Parathyroid adenoma (tissue), 2 donors: ENCODE measurements at regions not wholly inside any gene's neighbourhood (a gene's known extent, or its start where the extent isn't known, plus 50 kb on each side); places are given as distances from the start of the nearest gene placed in this dataset.

ENCODE experiments used
- H2AFZ ChIP-seq: fragments of 300-600 bp; sonication (generic); one replicate; pipeline ENCODE4 v1.7.0; 2017; ENCODE audit warnings: antibody characterized with exemption, mild to moderate bottlenecking
- H3K27ac ChIP-seq: fragments of 300-600 bp; sonication (generic); one replicate; pipeline ENCODE4 v1.7.0; 2017
- H3K27me3 ChIP-seq: fragments of 300-600 bp; sonication (generic); one replicate; pipeline ENCODE4 v1.7.0; 2017; ENCODE audit warnings: low read length; ENCODE audit not compliant: control insufficient read depth, insufficient read depth
- H3K36me3 ChIP-seq: fragments of 300-600 bp; sonication (generic); one replicate; pipeline ENCODE4 v1.7.0; 2017; ENCODE audit warnings: low read length; ENCODE audit not compliant: control insufficient read depth, insufficient read depth
- H3K4me1 ChIP-seq: fragments of 300-600 bp; sonication (generic); one replicate; pipeline ENCODE4 v1.7.0; 2017; ENCODE audit warnings: control low read depth
- H3K4me2 ChIP-seq: fragments of 300-600 bp; sonication (generic); one replicate; pipeline ENCODE4 v1.7.0; 2017; ENCODE audit warnings: low read length
- H3K4me3 ChIP-seq: fragments of 300-600 bp; sonication (generic); one replicate; pipeline ENCODE4 v1.7.0; 2017; ENCODE audit warnings: low read depth, low read length
- H3K79me2 ChIP-seq: fragments of 300-600 bp; sonication (generic); one replicate; pipeline ENCODE4 v1.7.0; 2017; ENCODE audit warnings: control low read depth
- H3K9ac ChIP-seq: fragments of 300-600 bp; sonication (generic); one replicate; pipeline ENCODE4 v1.7.0; 2017; ENCODE audit warnings: mild to moderate bottlenecking
- H3K9me3 ChIP-seq: fragments of 300-600 bp; sonication (generic); one replicate; pipeline ENCODE4 v1.7.0; 2017; ENCODE audit warnings: low read length; ENCODE audit not compliant: control insufficient read depth
- CTCF ChIP-seq: fragments of 300-600 bp; sonication (generic); IDR thresholded peaks from one replicate; pipeline ENCODE4 v1.7.0; 2017; ENCODE audit warnings: antibody characterized with exemption, mild to moderate bottlenecking
- donor health status: primary hyperparathyroidism.

GRCh38 chr16:63841271-63841670 is 1280.6 kb downstream of the CDH11 start:
- Histone ChIP-seq H3K4me3 (no peak overlapping the region), H3K9ac (no peak overlapping the region), H3K9me3 (peaks cover 11% of the 10 kb centered on the region), H2AFZ (no peak overlapping the region), H3K4me1 (no peaks in the 10 kb centered on the region), H3K4me2 (no peak overlapping the region), H3K36me3 (no peaks in the 10 kb centered on the region), H3K27me3 (no peaks in the 10 kb centered on the region), H3K79me2 (no peaks in the 10 kb centered on the region), H3K27ac (no peak overlapping the region)
- no peak for TF ChIP-seq CTCF

GRCh38 chr16:63830061-63830460 is 1291.8 kb downstream of the CDH11 start:
- Histone ChIP-seq H3K9me3 (no peaks in the 10 kb centered on the region), H3K27ac (no peak overlapping the region), H3K79me2 (no peaks in the 10 kb centered on the region), H3K4me2 (no peak overlapping the region), H2AFZ (no peak overlapping the region), H3K27me3 (no peaks in the 10 kb centered on the region), H3K36me3 (no peaks in the 10 kb centered on the region), H3K9ac (no peak overlapping the region), H3K4me3 (no peak overlapping the region), H3K4me1 (no peaks in the 10 kb centered on the region)
- TF ChIP-seq CTCF = no peak

GRCh38 chr16:63822818-63823217 is 1299.0 kb downstream of the CDH11 start:
- TF ChIP-seq CTCF = no peak
- H3K36me3 ChIP-seq = no peaks in the 10 kb centered on the region
- no peaks in the 10 kb centered on the region for H3K4me1 ChIP-seq
- H3K27ac ChIP-seq = no peak overlapping the region
- no peaks in the 10 kb centered on the region for H3K79me2 ChIP-seq
- H3K9me3 ChIP-seq = no peaks in the 10 kb centered on the region
- H2AFZ ChIP-seq = no peak overlapping the region
- H3K27me3 ChIP-seq = no peaks in the 10 kb centered on the region
- no peak overlapping the region for H3K4me2 ChIP-seq
- no peak overlapping the region for H3K9ac ChIP-seq
- no peak overlapping the region for H3K4me3 ChIP-seq

- Histone ChIP-seq H3K27ac (no peak overlapping the region), H3K4me3 (no peak overlapping the region)
These were observed 1305.6 kb downstream of the CDH11 start for GRCh38 chr16:63816276-63816675.

More at GRCh38 chr16:63816276-63816675, 1305.6 kb downstream of the CDH11 start:
- Histone ChIP-seq H3K4me2 (no peak overlapping the region), H3K9ac (no peak overlapping the region), H3K27me3 (no peaks in the 10 kb centered on the region), H3K9me3 (no peaks in the 10 kb centered on the region), H2AFZ (no peak overlapping the region), H3K4me1 (no peaks in the 10 kb centered on the region), H3K36me3 (no peaks in the 10 kb centered on the region), H3K79me2 (no peaks in the 10 kb centered on the region)
- no peak for TF ChIP-seq CTCF
